DOHH2 (cell line): ENCODE measurements at regions not wholly inside any gene's neighbourhood (a gene's known extent, or its start where the extent isn't known, plus 50 kb on each side); places are given as distances from the start of the nearest gene placed in this dataset.

Experiments used
- EZH2phosphoT487 ChIP-seq: fragments of 200-600 bp; sonication (generic); IDR thresholded peaks from 2 replicates; pipeline ENCODE4 v1.6.1; 2017; ENCODE audit warnings: borderline replicate concordance, mild to moderate bottlenecking, antibody characterized with exemption, low read length, moderate library complexity, mixed read lengths
- TF ChIP-seq, protein P1 (sequence below): fragments of 200-600 bp; sonication (generic); IDR thresholded peaks from one replicate; pipeline ENCODE4 v1.5.1; 2014; ENCODE audit warnings: antibody characterized with exemption, mild to moderate bottlenecking, low read depth, low read length; ENCODE audit not compliant: poor library complexity, severe bottlenecking

DNA sequence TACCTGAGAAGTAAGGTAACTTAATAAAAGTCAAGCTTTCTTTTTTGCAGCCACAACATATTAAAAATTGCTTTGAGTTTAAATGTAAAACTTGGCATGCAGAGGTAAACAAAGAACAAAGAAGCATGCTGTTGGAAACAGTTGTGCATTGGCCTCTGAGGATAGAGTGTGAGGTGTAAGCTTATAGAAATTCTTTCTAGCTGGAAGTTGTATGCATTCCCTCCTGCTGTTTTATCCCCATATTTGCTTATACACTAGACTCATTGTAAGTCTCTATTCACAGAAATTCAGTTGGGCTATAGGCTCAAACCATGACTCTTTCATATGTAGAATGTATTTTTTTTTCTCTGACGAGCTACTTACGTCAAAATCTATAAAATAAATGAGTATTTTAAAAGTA lies 316.3 kb downstream of the SLC6A15 start:
- no peak for TF ChIP-seq EZH2phosphoT487
- TF ChIP-seq, protein P1, sequence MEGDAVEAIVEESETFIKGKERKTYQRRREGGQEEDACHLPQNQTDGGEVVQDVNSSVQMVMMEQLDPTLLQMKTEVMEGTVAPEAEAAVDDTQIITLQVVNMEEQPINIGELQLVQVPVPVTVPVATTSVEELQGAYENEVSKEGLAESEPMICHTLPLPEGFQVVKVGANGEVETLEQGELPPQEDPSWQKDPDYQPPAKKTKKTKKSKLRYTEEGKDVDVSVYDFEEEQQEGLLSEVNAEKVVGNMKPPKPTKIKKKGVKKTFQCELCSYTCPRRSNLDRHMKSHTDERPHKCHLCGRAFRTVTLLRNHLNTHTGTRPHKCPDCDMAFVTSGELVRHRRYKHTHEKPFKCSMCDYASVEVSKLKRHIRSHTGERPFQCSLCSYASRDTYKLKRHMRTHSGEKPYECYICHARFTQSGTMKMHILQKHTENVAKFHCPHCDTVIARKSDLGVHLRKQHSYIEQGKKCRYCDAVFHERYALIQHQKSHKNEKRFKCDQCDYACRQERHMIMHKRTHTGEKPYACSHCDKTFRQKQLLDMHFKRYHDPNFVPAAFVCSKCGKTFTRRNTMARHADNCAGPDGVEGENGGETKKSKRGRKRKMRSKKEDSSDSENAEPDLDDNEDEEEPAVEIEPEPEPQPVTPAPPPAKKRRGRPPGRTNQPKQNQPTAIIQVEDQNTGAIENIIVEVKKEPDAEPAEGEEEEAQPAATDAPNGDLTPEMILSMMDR, result no peak
